ENCODE measurements at regions not wholly inside any gene's neighbourhood (a gene's known extent, or its start where the extent isn't known, plus 50 kb on each side); places are given as distances from the start of the nearest gene placed in this dataset.

- no peak overlapping the region for H3K27ac ChIP-seq
- TF ChIP-seq EP300 (IDR thresholded peaks at IDR 0.05), result no peak
- H3K27me3 ChIP-seq, result no peaks in the 10 kb centered on the region
- no peak overlapping the region for H3K4me3 ChIP-seq
- no peak for DNase-seq
- peaks cover 0 to 4% of the 10 kb centered on the region in 2 donors for H3K9me3 ChIP-seq
- no peaks in the 10 kb centered on the region for H3K36me3 ChIP-seq
- WGBS, 3 donors, result 15 to 29% (median 23%) methylated on average over 10 of the region's 10 CpGs
- intact Hi-C loops (cut with DNase I), result no loop called here
- H3K4me1 ChIP-seq (ENCODE audit: insufficient read depth), result no peaks in the 10 kb centered on the region
These were observed 180.0 kb downstream of the FGF18 start for GRCh38 chr5:171599411-171599810.

GRCh38 chr5:171599957-171600612 is 180.6 kb downstream of the FGF18 start:
- Histone ChIP-seq H3K9me3 (peaks cover 0 to 4% of the 10 kb centered on the region in 2 donors), H3K4me3 (no peak overlapping the region), H3K4me1 (ENCODE audit: insufficient read depth) (no peaks in the 10 kb centered on the region), H3K36me3 (no peaks in the 10 kb centered on the region), H3K27me3 (no peaks in the 10 kb centered on the region), H3K27ac (no peak overlapping the region)
- TF ChIP-seq, protein P1, sequence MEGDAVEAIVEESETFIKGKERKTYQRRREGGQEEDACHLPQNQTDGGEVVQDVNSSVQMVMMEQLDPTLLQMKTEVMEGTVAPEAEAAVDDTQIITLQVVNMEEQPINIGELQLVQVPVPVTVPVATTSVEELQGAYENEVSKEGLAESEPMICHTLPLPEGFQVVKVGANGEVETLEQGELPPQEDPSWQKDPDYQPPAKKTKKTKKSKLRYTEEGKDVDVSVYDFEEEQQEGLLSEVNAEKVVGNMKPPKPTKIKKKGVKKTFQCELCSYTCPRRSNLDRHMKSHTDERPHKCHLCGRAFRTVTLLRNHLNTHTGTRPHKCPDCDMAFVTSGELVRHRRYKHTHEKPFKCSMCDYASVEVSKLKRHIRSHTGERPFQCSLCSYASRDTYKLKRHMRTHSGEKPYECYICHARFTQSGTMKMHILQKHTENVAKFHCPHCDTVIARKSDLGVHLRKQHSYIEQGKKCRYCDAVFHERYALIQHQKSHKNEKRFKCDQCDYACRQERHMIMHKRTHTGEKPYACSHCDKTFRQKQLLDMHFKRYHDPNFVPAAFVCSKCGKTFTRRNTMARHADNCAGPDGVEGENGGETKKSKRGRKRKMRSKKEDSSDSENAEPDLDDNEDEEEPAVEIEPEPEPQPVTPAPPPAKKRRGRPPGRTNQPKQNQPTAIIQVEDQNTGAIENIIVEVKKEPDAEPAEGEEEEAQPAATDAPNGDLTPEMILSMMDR (IDR thresholded peaks at IDR 0.05), result no peak
- no peak for DNase-seq
- intact Hi-C loops (cut with DNase I), result no loop called here
- 75 to 89% (median 84%) methylated on average over 7 of the region's 7 CpGs for WGBS, 3 donors

DNA sequence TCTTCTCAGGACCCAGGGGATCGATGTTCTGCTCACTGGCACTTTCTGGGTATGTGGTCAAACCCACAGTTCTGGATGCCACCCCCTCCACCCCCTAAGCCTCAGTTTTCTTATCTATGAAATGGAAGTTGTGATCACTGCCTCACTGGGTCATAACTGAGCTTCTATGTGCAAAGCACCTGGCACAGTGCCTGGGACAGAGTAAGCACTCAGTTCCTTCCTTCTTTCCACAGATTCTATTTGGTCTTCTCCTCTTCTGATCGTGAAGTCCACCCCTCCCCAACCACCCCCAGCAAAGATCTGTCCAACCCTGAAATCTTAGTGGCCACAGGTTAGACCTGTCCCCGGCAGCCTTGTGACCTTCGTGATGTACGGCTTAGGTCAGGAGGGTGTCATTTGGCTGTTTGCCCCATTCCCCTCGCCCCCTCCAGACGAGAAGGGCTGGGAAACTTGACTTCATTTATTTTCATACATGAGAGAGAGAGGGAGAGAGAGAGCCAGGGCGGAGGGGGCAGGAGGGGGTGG is 181.4 kb downstream of the FGF18 start:
- Histone ChIP-seq H3K4me3 (no peak overlapping the region), H3K36me3 (no peaks in the 10 kb centered on the region), H3K27ac (no peak overlapping the region), H3K27me3 (no peaks in the 10 kb centered on the region), H3K9me3 (peaks cover 0 to under 1% of the 10 kb centered on the region in 2 donors), H3K4me1 (ENCODE audit: insufficient read depth) (no peaks in the 10 kb centered on the region)
- no peak for DNase-seq
- TF ChIP-seq POLR2A (IDR thresholded peaks at IDR 0.05), result no peak
- TF ChIP-seq, protein P1 (IDR thresholded peaks at IDR 0.05), result no peak
- TF ChIP-seq EP300 (IDR thresholded peaks at IDR 0.05), result no peak
- WGBS, 3 donors, result 14 to 28% (median 17%) methylated on average over 8 of the region's 8 CpGs
- intact Hi-C loops (cut with DNase I), result no loop called here

DNA sequence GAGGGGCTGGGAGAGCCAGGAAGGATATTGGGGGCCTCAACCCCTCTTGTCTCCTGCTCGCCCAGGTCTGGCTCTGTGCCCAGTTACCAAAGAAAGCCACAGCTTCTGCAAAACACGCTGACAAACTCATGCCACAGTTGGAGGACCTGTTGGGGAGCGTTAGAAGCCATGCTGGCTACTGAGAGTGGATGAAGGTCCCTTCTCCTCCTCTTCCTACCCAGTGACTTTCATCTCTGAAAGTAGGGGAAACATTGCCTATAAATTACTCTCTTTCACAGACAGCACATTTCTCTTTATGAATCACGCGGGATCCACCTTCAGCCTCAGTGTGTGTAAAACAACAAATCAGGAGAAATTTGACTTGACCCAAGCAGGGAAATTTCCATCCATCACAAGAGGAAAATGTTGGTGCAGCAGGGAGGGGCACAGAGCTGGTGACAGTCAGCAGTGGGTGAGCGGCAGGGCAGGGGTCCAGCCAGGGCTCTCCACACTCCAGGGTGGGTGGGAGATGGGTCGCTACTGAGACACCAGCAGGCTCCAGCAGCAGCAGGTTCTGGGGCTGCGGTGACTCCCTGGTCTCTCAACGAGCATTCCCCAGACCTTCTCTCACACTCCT is 181.9 kb downstream of the FGF18 start:
- intact Hi-C loops (cut with DNase I), result no loop called here
- Histone ChIP-seq H3K4me3 (no peak overlapping the region), H3K9me3 (no peaks in the 10 kb centered on the region), H3K4me1 (ENCODE audit: insufficient read depth) (no peaks in the 10 kb centered on the region), H3K36me3 (no peaks in the 10 kb centered on the region), H3K27ac (no peak overlapping the region), H3K27me3 (no peaks in the 10 kb centered on the region)
- TF ChIP-seq, protein P1 (IDR thresholded peaks at IDR 0.05), result no peak
- TF ChIP-seq EP300 (IDR thresholded peaks at IDR 0.05), result no peak
- no peak for TF ChIP-seq POLR2A (IDR thresholded peaks at IDR 0.05)
- no peak for DNase-seq
- 28 to 49% (median 29%) methylated on average over 9 of the region's 9 CpGs for WGBS, 3 donors

DNA sequence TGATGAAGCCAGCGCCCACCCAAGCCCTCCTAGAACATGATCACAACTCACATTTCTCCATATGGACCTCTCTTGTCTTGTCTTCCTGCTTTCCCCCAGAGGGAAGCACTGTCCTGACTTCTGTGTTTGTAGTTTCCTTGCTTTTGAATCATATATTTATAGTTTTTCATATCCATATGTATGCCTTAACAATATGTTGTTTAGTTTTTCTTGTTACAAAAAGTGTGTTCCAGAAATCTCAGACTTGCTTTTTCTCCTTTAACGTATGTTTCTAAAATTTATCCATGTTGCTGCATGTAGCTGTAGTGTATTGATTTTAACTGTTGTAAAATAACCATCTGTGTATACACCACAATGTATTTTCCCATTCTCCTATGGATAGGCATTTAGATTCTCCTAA is 182.0 kb upstream of the SMIM23 start:
- no peak for DNase-seq
- intact Hi-C loops (cut with DNase I), result no loop called here

More for the DNA sequence above, 182.0 kb upstream of the SMIM23 start:
- no peaks in the 10 kb centered on the region for H3K9me3 ChIP-seq
- H3K36me3 ChIP-seq, result no peaks in the 10 kb centered on the region
- 45 to 93% (median 90%) methylated on average over 2 of the region's 2 CpGs for WGBS, 3 donors
- TF ChIP-seq, protein P1 (IDR thresholded peaks at IDR 0.05), result no peak
- TF ChIP-seq EP300 (IDR thresholded peaks at IDR 0.05), result no peak
- TF ChIP-seq POLR2A (IDR thresholded peaks at IDR 0.05), result no peak
- no peak overlapping the region for H3K4me3 ChIP-seq
- H3K4me1 ChIP-seq (ENCODE audit: insufficient read depth), result no peaks in the 10 kb centered on the region
- H3K27me3 ChIP-seq, result no peaks in the 10 kb centered on the region
- no peak overlapping the region for H3K27ac ChIP-seq

All from ovary (tissue), 7 donors.